Tibial nerve (tissue), 4 donors: ENCODE measurements at regions not wholly inside any gene's neighbourhood (a gene's known extent, or its start where the extent isn't known, plus 50 kb on each side); places are given as distances from the start of the nearest gene placed in this dataset.

Experiments
- DNase-seq, 2 donors: peaks; one replicate each; pipeline ENCODE4 v3.0.0-alpha.2; 2019; ENCODE audit warnings: low spot score in 2 of 2
- H3K27ac ChIP-seq, 4 donors: fragments of 200-600 bp; sonication (generic) in 3 of 4; one replicate each; pipeline ENCODE4 v1.5.1; 2017 to 2019; ENCODE audit warnings: mild to moderate bottlenecking in 1 of 4
- H3K27me3 ChIP-seq, 2 donors: fragments of 200-600 bp; sonication (generic) in 1 of 2; one replicate each; pipeline versions ENCODE4 v1.5.1 to v1.6.0; 2017 to 2019
- H3K36me3 ChIP-seq, 3 donors: fragments of 200-600 bp; sonication (generic); one replicate each; pipeline ENCODE4 v1.5.1; 2018 to 2019
- H3K4me1 ChIP-seq, 4 donors: fragments of 200-600 bp; sonication (generic) in 3 of 4; one replicate each; pipeline ENCODE4 v1.5.1; 2017 to 2019
- H3K4me3 ChIP-seq, 4 donors: fragments of 200-600 bp; sonication (generic) in 3 of 4; one replicate each; pipeline ENCODE4 v1.5.1; 2017 to 2019; ENCODE audit warnings: mild to moderate bottlenecking in 1 of 4, moderate library complexity in 1 of 4
- H3K9me3 ChIP-seq, 4 donors: fragments of 200-600 bp; sonication (generic) in 3 of 4; one replicate each; pipeline ENCODE4 v1.5.1; 2017 to 2019
- EP300 ChIP-seq, 2 donors: sonication (generic); formaldehyde crosslinking; IDR thresholded peaks; one replicate each; pipeline ENCODE4 v1.6.1; 2017; ENCODE audit warnings: antibody characterized with exemption in 2 of 2, mild to moderate bottlenecking in 1 of 2
- POLR2A ChIP-seq, 2 donors: fragments of 450-650 bp; IDR thresholded peaks; one replicate each; pipeline ENCODE4 v1.6.1; 2017; ENCODE audit warnings: antibody characterized with exemption in 2 of 2, mild to moderate bottlenecking in 2 of 2, moderate library complexity in 2 of 2
- WGBS, 2 donors: methylation state at CpG; one replicate each; pipeline ENCODE4 v1.1.5; 2018; 5-methylcytosine and 5-hydroxymethylcytosine counted together
- TF ChIP-seq, protein P1 (sequence below), 5 experiments: fragments of 200-600 bp in 3 of 5; fragments of 450-650 bp in 2 of 5; sonication (generic) in 3 of 5; IDR thresholded peaks; one replicate each; pipeline ENCODE4 v1.5.1; 2016 to 2019; ENCODE audit warnings: antibody characterized with exemption in 5 of 5, mild to moderate bottlenecking in 3 of 5, moderate library complexity in 2 of 5

DNA sequence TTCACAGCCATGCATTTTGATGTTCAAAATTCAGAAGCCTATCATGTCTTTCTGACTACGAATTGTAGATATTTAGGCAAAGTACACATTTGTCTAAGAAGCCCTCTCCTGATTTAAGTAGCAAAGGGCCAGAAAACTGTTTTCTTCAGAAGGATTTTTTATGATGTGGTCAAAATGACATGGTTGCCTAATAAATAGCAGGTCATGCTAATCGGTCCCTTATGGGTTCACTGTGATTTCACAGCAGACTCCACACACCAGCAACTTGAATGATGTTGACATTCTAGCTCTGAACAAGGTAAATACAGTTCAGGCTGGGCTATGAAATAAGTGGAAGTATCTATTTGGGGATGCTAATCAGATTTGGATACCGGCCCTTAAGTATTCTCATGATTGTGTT is 178.7 kb upstream of the DPYD start:
- Histone ChIP-seq H3K27me3 (no peaks in the 10 kb centered on the region), H3K36me3 (no peaks in the 10 kb centered on the region), H3K4me1 (peaks cover 0 to 8% (median 0%) of the 10 kb centered on the region in 4 donors), H3K9me3 (no peaks in the 10 kb centered on the region), H3K4me3 (no peak overlapping the region), H3K27ac (no peak overlapping the region)
- no peak for DNase-seq
- WGBS, 2 donors, result 60 to 68% methylated on average over 3 of the region's 3 CpGs
- TF ChIP-seq, protein P1, sequence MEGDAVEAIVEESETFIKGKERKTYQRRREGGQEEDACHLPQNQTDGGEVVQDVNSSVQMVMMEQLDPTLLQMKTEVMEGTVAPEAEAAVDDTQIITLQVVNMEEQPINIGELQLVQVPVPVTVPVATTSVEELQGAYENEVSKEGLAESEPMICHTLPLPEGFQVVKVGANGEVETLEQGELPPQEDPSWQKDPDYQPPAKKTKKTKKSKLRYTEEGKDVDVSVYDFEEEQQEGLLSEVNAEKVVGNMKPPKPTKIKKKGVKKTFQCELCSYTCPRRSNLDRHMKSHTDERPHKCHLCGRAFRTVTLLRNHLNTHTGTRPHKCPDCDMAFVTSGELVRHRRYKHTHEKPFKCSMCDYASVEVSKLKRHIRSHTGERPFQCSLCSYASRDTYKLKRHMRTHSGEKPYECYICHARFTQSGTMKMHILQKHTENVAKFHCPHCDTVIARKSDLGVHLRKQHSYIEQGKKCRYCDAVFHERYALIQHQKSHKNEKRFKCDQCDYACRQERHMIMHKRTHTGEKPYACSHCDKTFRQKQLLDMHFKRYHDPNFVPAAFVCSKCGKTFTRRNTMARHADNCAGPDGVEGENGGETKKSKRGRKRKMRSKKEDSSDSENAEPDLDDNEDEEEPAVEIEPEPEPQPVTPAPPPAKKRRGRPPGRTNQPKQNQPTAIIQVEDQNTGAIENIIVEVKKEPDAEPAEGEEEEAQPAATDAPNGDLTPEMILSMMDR (IDR thresholded peaks at IDR 0.05), result no peak
- TF ChIP-seq EP300 (IDR thresholded peaks at IDR 0.05), result no peak
- TF ChIP-seq POLR2A (IDR thresholded peaks at IDR 0.05), result no peak

DNA sequence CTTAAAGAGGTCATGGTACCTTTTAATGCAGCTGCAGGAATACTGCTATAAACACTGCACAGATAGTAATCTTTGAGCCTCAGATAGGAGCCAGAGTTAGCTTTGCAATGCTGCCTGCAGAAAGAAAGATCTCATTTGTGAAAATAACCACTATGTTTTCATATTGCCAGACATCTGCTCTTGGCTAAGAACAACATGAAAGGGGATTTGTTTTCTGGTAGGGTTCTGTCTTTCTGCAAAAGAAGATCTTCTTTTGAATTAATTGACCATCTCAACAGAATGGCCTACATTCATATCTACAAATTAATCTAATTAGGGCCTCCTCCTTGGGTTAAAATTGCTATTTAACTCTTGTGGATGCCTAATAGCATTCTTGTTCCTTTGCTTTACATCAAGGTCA is 177.6 kb upstream of the DPYD start:
- no peak for DNase-seq
- Histone ChIP-seq H3K27ac (no peak overlapping the region), H3K27me3 (no peaks in the 10 kb centered on the region), H3K9me3 (no peaks in the 10 kb centered on the region), H3K4me1 (no peaks in the 10 kb centered on the region), H3K4me3 (no peak overlapping the region), H3K36me3 (no peaks in the 10 kb centered on the region)
- TF ChIP-seq, protein P1 (IDR thresholded peaks at IDR 0.05), result no peak
- TF ChIP-seq POLR2A (IDR thresholded peaks at IDR 0.05) (no peak), EP300 (IDR thresholded peaks at IDR 0.05) (no peak)

DNA sequence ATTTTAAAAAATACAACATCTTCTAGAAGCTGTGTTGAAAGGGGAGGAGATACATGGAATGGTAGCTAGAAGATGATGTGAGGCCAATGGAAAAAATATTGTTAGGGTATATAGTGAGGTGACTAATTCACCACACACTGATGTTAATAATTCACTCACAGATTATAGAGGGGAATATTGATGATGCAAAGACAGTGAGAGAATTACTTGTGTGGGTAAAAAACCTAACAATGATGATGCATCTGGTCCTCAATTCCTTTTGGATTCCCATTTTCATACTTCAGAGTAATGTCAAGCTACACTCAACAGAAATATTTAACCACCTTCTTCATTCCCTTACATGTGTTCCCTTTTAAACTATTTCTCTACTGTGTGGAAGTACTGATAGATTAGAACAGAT is 169.5 kb upstream of the DPYD start:
- H3K4me3 ChIP-seq, result no peak overlapping the region
- H3K4me1 ChIP-seq, result no peaks in the 10 kb centered on the region
- no peaks in the 10 kb centered on the region for H3K27me3 ChIP-seq
- no peaks in the 10 kb centered on the region for H3K9me3 ChIP-seq
- H3K27ac ChIP-seq, result no peak overlapping the region
- no peak for TF ChIP-seq POLR2A (IDR thresholded peaks at IDR 0.05)
- no peak for TF ChIP-seq EP300 (IDR thresholded peaks at IDR 0.05)
- TF ChIP-seq, protein P1 (IDR thresholded peaks at IDR 0.05), result no peak
- no peak for DNase-seq
- H3K36me3 ChIP-seq, result no peaks in the 10 kb centered on the region

DNA sequence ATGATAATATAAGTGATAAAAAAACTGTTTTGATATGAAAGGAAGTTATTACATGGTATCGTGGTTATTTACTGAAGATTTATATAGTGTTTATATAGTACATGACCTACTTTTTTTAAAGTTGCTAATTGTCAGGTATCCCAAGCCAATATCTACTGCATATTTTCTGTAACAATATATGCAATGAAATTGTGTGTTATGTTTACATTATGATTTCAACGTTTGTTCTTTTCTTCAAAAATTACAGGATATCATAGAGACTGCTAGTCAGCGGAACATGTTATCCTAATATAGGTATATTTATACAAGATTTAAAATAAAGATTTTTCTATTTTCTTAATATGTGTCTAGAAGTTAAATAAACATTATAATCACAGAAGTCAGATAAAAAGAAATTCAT is 167.5 kb upstream of the DPYD start:
- Histone ChIP-seq H3K4me3 (no peak overlapping the region), H3K36me3 (no peaks in the 10 kb centered on the region), H3K4me1 (no peaks in the 10 kb centered on the region), H3K9me3 (no peaks in the 10 kb centered on the region), H3K27ac (no peak overlapping the region), H3K27me3 (no peaks in the 10 kb centered on the region)
- no peak for DNase-seq
- TF ChIP-seq, protein P1 (IDR thresholded peaks at IDR 0.05), result no peak
- no peak for TF ChIP-seq EP300 (IDR thresholded peaks at IDR 0.05)
- no peak for TF ChIP-seq POLR2A (IDR thresholded peaks at IDR 0.05)
- WGBS, 2 donors, result 81 to 82% methylated on average over 3 of the region's 3 CpGs

DNA sequence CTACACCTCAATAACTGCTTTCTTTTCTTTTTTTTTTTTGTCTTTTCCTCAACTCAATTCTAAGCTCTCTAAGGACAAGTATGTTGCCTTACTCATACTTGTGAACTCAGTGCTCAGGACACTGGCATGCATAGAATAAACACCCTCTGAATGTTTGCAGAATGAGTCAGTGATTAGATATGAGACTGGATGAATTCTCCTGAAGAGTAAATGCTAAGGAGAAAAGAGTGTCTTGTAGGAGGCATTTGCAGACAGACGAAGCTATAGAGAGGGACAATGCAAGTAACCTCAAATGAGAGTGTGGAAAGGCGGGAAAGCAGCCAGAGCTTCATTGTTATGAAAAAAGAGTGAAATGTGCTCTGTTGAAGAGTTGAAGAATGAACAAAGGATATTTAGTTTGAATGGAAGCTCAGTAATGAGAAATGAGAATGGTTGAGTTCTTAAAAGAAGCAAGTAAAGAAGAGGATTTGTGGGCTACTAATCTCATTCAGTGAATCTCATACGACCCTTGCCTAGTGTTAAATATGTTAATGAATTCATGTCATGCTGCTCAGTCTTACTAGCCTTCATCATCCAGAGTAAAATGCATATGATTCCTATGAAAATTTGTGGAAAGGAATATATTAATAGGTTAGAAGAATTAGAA is 166.1 kb upstream of the DPYD start:
- 34 to 46% methylated on average over 3 of the region's 3 CpGs for WGBS, 2 donors
- Histone ChIP-seq H3K27ac (no peak overlapping the region), H3K4me1 (no peaks in the 10 kb centered on the region), H3K9me3 (no peaks in the 10 kb centered on the region), H3K27me3 (no peaks in the 10 kb centered on the region), H3K36me3 (no peaks in the 10 kb centered on the region), H3K4me3 (no peak overlapping the region)
- TF ChIP-seq POLR2A (IDR thresholded peaks at IDR 0.05) (no peak), EP300 (IDR thresholded peaks at IDR 0.05) (no peak)
- TF ChIP-seq, protein P1 (IDR thresholded peaks at IDR 0.05), result no peak
- no peak for DNase-seq
